ENCODE measurements at regions not wholly inside any gene's neighbourhood (a gene's known extent, or its start where the extent isn't known, plus 50 kb on each side); places are given as distances from the start of the nearest gene placed in this dataset.
"Not testable (repeated sequence)": the region's sequence is repeated elsewhere in the genome, so short reads cannot be mapped to it uniquely, and the experiment has no call there.

DNA sequence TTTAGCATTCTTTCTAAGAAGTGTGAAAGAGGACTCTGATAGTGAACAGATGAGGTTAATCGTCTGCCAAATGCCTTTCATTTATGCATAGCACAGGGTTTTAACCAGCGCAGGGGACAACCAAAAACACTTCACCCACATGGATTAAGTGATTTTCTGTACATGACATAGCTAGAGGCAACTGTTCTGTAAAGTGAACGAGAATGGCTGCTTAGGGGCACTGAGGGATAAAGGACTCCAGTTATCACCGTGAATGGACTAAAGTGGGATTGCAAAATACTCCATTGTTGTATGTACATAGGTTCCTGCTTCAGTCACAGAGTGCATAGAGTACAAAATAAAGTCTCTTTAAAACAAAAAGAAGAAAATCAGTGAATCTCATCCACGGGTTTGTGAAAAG lies 456.8 kb downstream of the DMAC1 start:
- DNase-seq (ENCODE audit: low read depth in 2 of 2), result no peak

DNA sequence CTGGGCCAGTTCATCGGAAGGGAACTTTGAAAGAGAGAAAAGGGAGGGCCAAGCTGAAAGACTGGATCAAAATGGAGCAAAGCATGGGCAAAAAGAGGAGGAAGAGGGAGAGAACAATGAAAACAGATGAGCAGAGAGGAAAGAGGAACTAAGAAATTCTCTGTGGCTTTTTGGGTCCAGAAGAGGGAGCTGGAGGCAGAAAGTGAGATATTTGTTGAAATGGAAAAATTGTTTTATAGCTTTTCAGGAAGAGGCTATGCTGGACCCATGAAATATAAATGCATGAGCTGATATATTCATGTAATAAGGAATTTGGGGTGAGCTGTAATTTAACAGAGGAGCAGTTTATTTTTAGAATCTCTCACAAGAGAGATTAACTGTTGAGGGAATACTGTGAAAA lies 457.3 kb downstream of the DMAC1 start:
- no peak for DNase-seq (ENCODE audit: low read depth in 2 of 2)

DNA sequence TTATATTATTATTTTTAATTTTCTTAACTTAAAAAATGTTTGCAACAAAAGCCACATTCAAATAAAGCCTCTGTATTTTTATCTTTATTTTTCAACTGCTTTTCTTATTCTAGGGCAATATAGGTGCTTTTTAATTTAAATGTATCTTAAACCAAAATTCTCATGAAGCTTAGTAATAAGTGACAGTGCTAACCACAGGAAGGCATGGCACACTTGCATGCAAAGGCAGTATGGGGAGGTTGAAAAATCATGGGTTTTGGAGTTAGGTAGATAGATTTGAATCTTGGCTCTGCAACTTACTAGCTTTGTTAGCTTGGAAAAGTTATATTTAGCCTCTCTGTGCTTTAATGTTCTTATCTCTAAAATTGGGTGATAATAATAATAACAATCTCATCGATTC lies 458.0 kb downstream of the DMAC1 start:
- DNase-seq (ENCODE audit: low read depth in 2 of 2), result no peak

- DNase-seq (ENCODE audit: low read depth in 2 of 2), result no peak
These were observed 459.1 kb downstream of the DMAC1 start for GRCh38 chr9:7340451-7340850.

GRCh38 chr9:7338586-7339281 lies 460.8 kb downstream of the DMAC1 start:
- DNase-seq (ENCODE audit: low read depth in 2 of 2), result no peak

GRCh38 chr9:7336356-7337065 lies 463.1 kb downstream of the DMAC1 start:
- DNase-seq (ENCODE audit: low read depth in 2 of 2), result no peak

- no peak for DNase-seq (ENCODE audit: low read depth in 2 of 2)
These were observed 465.9 kb downstream of the DMAC1 start for GRCh38 chr9:7333719-7334118.

DNA sequence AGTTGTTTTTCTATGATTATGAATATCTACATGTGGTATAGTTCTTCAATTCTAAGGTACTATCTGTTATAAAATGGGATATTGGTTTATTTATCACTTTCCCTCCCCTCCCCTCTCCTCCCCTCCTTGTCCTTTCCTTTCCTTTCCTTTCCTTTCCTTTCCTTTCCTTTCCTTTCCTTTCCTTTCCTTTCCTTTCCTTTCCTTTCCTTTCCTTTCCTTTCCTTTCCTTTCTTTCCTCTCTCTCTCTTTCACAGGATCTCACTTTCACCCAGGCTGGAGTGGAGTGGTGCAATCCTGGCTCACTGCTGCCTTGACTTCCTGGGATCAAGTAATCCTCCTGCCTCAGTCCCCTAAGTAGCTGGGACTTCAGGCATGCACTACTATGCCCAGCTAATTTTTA lies 466.8 kb downstream of the DMAC1 start:
- DNase-seq (ENCODE audit: low read depth in 2 of 2), result no peak

DNA sequence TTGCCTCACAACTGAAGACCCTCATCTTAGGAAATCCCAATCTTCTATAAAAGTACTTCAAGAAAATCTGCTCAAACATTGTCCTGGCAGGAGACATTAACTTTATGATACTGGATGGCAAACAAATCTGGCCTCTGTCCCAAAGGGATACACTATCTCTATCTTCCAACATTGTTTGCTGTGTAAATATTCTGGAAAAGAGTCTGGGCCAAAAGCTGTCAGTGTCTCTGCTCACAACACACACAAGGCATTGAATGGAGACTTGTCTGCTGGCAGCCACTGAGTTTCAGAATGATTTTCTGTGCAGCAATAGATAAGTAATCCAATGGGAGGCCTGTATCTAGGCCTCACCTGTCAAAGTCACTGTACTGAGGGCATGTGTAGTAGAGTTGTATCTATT lies 471.1 kb downstream of the DMAC1 start:
- DNase-seq (ENCODE audit: low read depth in 2 of 2), result no peak

DNA sequence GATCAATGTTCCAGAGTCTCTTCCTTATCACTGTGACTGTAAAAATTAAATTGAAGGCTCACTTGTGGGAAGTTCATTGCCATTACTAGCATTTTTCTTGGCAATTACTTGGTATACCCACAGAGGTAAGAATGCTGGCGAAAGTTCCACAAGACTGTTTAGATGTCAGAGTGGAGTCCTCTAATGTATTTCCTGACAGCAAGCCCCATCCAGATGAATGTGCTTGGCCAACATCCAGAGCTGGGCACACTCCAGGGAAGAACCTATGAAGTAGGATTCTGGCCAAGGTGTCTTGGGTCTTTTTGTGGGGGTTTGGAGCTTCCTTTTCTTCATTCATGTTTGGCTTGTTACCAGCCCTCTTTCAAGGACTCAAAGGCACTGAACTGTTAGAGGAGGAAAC lies 473.6 kb downstream of the DMAC1 start:
- DNase-seq (ENCODE audit: low read depth in 2 of 2), result no peak

DNA sequence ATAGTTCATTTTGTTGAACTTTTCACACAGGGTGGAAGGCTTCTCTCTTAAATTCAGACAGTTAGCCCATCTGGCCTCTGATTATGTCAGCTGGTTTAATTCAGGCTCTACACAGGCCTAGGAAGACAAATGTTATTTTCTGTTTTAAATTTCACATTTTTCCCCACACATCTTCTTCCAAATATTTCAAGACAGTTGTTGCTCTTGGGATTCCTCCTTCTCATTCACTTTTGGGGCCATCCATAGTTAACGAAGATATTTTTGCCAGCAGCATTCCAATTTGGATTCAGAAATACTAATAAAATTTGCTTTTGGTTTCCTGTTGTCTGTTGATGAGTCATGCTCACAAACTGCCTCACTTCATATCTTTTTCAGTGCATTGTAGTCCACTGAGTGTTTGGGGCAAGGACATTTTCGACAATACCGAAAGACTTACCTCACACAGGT lies 475.4 kb downstream of the DMAC1 start:
- DNase-seq (ENCODE audit: low read depth in 2 of 2), result no peak

GRCh38 chr9:7320841-7321240 lies 478.7 kb downstream of the DMAC1 start:
- no peak for DNase-seq (ENCODE audit: low read depth in 2 of 2)

DNA sequence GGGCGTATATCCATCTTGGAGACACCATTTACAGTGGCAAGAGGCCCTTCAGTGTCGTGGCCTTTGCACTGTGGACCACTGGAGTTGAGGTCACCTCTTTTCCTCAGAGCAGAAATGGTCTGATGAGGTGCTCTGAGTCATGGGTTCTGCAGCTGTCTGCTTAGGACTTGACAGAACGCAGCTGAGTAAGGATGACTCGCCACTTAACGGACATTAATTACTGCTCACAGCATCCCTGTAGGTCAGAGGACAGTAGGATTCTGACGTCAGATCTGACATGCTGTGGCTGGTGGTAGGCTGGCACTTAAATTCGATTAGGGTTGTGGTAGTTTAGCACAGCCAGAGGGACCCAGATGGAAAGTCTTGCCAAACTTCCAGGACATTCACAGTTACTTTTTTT lies 479.4 kb downstream of the DMAC1 start:
- DNase-seq (ENCODE audit: low read depth in 2 of 2), result no peak

DNA sequence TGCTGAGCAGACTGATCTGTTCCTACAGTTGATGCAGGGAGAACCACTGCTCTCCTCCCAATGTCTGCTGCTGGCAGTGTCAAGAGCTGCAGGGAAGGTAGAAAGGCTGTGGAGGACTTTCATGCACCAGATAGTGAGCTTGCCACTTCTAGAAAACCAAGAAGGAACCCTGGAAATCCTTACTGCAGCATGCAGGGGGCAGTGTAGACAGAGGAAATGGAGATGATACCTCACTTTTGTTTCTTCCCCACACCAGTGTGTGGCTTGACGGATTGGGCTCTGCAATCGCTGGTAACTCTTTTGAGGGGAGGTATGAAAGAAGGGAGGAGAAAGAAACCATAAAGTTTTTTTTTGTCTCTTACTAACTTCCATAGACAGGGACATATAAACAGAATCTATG lies 480.7 kb downstream of the DMAC1 start:
- DNase-seq (ENCODE audit: low read depth in 2 of 2), result no peak

GRCh38 chr9:7316967-7317366 lies 482.6 kb downstream of the DMAC1 start:
- DNase-seq (ENCODE audit: low read depth in 2 of 2), result no peak

- DNase-seq (ENCODE audit: low read depth in 2 of 2), result no peak
These were observed 483.3 kb downstream of the DMAC1 start for GRCh38 chr9:7316166-7316795.

GRCh38 chr9:7315746-7316145 lies 483.8 kb downstream of the DMAC1 start:
- DNase-seq (ENCODE audit: low read depth in 2 of 2), result no peak

DNA sequence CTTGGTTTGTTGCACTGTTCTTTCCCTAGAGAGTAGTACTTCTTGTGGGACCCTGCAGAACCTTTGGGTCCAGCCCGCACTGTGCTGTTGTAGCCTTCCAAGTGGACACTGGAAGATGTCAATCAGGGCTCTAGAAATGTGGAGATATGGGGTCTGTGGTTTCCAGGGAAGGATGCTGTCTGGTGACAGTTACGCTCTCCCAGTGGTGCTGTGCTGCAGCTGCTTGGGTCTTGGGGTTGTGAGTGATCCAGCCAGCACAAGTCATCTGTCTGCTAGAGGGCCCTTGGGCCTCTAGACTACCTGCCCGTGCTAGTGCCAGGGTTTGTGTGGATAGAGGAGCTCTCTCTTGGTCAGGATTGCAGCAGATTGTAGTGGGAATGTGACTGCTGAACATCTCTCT lies 484.5 kb downstream of the DMAC1 start:
- DNase-seq (ENCODE audit: low read depth in 2 of 2), result no peak

DNA sequence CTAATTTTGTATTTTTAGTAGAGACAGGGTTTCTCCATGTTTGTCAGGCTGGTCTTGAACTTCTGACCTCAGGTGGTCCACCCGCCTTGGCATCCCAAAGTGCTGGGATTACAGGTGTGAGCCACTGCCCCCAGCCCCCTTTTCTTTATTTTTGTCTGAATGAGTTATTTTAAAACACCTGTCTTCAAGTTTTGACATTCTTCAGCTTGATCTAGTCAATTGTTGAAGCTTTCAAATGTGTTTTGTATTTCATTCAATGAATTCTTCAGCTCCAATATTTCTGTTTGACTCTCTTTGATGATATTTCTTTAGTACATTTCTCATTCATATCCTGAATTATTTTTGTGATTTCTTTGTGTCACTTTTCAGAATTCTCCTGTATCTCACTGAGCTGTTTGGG lies 486.2 kb downstream of the DMAC1 start:
- no peak for DNase-seq (ENCODE audit: low read depth in 2 of 2)

- DNase-seq (ENCODE audit: low read depth in 2 of 2), result not testable (repeated sequence)
These were observed 490.5 kb downstream of the DMAC1 start for GRCh38 chr9:7309051-7309450.

GRCh38 chr9:7305677-7306076 lies 493.9 kb downstream of the DMAC1 start:
- no peak for DNase-seq (ENCODE audit: low read depth in 2 of 2)

DNA sequence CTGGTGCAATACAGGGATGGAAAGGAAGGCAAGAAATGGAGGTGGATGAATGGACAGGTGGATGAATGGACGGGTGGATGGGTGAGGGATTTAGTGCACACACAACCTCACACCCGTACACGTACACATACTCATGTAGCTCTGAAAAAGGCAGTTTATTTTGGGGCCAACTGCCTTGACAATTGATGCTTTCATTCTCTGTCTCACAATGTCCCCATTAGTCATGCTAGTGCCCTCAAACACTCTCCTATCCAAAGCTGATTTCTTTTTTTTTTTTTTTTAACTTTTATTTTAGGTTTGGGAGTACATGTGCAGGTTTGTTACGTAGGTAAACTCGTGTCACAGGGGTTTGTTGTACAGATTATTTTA lies 495.0 kb downstream of the DMAC1 start:
- DNase-seq (ENCODE audit: low read depth in 2 of 2), result no peak

DNA sequence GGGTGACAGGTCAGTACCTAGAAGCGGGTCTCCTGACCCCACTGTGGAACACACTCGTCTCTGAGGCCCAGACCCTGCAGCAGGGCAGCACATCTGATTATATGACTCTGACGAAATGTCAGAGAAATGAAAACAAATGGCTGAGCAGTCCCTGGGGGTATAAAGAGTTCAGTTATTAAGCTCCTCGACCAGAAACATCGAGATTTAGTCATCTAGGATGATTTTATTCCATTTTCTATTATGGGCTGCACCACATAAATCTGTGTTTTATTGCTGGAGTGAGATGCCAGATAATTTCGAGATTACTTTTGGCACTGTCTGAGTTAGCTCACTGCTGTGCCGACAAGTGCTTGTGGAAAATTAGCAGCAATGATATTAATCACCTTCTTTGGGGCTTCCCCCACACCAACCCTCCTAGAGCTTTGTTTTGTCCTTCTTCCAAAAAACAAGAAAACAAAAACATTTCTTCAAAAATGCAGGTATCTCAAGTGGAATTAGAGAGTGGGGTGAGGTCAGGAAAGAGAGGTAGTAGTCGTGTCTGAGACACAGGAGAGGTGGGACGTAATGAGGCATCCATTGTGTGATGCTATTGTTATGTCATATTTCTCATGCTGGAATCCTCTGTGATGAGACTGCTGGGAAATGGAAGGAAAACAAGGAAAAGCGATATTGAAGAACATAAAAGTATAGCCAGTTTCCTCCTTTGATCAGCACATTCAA lies 495.5 kb downstream of the DMAC1 start:
- DNase-seq (ENCODE audit: low read depth in 2 of 2), result no peak

Data from stimulated activated CD8-positive, alpha-beta memory T cell treated with anti-CD3 and anti-CD28 coated beads, Interleukin-15, amount 100 ng/mL, for 4 hours (primary cell).